Globus pallidus (tissue), 1 donor: ENCODE measurements at regions not wholly inside any gene's neighbourhood (a gene's known extent, or its start where the extent isn't known, plus 50 kb on each side); places are given as distances from the start of the nearest gene placed in this dataset.

Source experiments
- DNase-seq: peaks from one replicate; pipeline ENCODE4 v3.0.0-alpha.2; 2015; ENCODE audit warnings: low spot score

DNA sequence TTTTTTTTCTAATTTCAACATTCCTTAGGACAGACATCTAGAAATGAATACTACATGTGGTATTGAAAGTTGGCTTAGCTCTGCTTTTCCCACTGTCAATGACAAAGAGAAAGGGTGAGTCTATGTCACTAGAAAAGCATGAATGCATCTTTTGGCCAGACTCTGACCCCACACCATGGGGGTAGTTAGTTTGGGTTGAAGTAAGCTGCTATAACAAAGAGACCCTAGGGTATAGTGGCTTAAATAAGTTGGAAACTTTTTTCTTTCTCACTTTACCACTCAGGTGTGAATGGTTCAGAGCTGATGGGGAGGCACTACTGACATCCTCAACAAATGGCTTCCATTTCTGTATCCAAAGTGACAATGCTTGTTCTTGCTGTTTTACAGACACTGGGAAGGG is 161.5 kb downstream of the DLEU7 start:
- no peak for DNase-seq

- DNase-seq, result peak; percentile 86
Measured at GRCh38 chr13:50682966-50683365, 160.5 kb downstream of the DLEU7 start.

GRCh38 chr13:50684366-50684765 is 159.1 kb downstream of the DLEU7 start:
- peak; percentile 80 for DNase-seq

GRCh38 chr13:50685491-50685890 is 158.0 kb downstream of the DLEU7 start:
- DNase-seq, result peak; percentile 95

GRCh38 chr13:50685956-50686355 is 157.5 kb downstream of the DLEU7 start:
- no peak for DNase-seq

DNA sequence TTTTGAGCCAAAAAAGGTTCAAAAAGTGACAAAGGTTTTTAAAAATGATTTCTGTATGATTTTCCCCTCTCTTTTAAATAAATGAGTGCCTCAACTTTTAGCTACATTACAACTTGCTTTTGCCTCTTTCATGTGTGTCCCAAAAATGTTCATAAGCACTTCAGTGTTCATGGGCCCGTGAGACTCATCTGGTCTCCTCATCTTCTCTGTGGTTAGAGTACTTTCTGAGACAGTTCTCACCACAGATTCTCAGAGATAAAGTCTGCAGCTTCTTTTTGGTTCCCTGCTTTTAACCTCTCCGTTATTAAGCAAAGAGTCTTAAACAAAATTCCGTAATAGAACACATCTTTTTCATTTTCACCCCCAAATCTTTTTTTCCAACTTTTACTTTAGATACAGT is 156.9 kb downstream of the DLEU7 start:
- DNase-seq, result no peak

- no peak for DNase-seq
Measured at GRCh38 chr13:50687545-50687944, 155.9 kb downstream of the DLEU7 start.

DNA sequence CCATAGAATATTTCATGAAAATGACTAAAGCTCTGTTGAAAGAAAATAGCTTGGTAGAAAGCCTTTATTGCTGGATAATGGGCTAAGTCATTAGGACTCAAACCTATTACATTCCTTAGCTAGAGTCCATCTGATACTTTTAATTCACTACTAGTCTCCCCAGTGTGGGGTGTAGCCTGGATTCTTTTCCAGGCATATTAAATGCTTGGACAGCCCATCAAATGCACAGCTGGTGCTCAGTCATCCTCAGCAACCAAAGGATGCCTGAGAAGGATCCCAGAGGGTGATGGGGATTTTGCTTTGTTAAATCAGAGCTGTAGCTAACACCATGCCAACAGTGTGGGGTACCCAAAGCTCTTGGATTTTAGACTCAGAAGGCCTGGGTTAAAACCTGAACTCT is 153.5 kb downstream of the DLEU7 start:
- no peak for DNase-seq

- DNase-seq, result no peak
Measured at GRCh38 chr13:50691176-50691680, 152.3 kb downstream of the DLEU7 start.

GRCh38 chr13:50691681-50692263 is 151.7 kb downstream of the DLEU7 start:
- no peak for DNase-seq

DNA sequence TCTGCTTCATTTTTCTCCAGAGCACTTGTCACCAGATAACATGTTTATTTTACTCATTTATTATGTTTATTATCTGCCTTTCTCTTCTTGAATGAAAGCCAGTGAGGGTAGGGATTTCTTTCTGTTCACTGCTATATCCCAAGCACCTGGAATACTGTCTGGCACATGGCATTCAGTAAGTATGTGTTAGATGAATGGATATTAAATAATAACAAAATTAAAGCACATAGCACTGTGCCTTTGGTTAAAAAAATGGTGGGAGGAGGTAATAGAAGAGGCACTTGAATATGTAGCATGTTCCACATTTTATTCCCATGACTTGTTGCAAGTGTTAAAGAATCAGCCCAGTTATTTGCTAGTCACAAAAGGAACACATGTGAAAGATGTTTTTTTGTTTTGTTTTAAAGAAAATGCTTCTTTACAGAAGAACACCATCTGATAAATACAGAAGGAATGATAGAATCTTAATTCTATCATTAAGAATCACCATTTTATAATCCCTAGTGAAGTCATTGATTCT is 151.0 kb downstream of the DLEU7 start:
- DNase-seq, result no peak

DNA sequence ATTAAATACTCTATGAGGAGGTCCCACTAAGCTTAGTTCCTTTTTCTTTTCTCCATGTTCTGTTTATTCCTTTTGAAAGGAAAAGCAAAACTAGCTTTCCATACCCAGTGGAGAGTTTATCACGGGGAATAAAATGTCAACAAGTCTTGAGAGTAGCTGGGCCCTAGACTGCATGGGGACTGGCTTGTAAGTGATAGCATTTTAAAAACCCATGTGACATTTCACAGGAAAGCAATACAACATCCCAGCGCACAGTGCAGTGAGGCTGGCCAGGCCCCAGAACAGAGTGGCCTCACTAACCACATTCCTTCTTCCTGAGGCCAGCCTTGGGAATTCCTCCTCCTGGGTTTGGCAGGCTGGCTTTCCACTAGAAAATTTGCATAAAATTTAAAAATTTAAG is 149.8 kb downstream of the DLEU7 start:
- DNase-seq, result no peak

DNA sequence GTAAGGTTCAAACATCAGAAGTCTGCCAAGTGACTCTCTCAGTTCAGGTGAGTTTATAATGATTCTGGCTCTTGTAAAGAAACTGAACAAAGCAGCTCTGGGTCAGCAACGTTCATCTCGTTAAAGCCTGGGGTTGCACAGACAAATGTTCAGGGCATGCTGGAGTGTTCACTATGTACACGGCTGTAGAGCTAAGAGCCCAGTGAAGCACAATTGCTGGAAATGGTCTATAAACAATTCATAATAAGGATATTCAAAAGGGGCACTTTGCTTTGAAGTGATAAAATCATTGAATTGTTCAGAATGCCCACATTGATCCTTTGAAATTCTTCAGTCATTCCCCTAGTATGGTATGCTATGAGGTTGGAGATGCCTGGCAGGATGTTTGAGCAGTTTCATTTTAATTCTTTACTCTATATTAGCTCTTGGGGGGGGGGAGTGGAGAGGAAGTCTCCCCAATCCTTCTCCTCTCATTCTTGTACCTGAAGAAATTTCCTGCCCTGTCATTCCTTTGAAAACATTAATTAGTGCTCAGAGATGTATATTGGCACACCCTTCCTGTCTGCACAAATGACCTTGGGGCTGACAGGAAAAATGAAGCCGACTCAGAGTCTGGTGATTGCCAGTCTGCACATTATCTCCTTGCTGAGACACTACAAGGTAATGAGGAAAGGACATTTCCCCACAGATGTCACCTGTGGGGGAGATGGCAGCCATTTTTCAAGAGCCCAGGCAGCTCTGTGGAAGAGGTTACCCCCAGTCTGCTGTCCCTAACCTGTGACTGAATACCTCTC is 145.5 kb downstream of the DLEU7 start:
- no peak for DNase-seq

GRCh38 chr13:50699874-50700663 is 143.4 kb downstream of the DLEU7 start:
- DNase-seq, result no peak

- no peak for DNase-seq
Measured at GRCh38 chr13:50700664-50701305, 142.7 kb downstream of the DLEU7 start.

- DNase-seq, result no peak
Measured at GRCh38 chr13:50701469-50701868, 142.0 kb downstream of the DLEU7 start.

- no peak for DNase-seq
Measured at GRCh38 chr13:50706505-50706904, 137.0 kb downstream of the DLEU7 start.

- DNase-seq, result no peak
Measured at GRCh38 chr13:50707628-50708027, 135.9 kb downstream of the DLEU7 start.

GRCh38 chr13:50708461-50708860 is 135.0 kb downstream of the DLEU7 start:
- no peak for DNase-seq

- no peak for DNase-seq
Measured at GRCh38 chr13:50709058-50709457, 134.4 kb downstream of the DLEU7 start.

DNA sequence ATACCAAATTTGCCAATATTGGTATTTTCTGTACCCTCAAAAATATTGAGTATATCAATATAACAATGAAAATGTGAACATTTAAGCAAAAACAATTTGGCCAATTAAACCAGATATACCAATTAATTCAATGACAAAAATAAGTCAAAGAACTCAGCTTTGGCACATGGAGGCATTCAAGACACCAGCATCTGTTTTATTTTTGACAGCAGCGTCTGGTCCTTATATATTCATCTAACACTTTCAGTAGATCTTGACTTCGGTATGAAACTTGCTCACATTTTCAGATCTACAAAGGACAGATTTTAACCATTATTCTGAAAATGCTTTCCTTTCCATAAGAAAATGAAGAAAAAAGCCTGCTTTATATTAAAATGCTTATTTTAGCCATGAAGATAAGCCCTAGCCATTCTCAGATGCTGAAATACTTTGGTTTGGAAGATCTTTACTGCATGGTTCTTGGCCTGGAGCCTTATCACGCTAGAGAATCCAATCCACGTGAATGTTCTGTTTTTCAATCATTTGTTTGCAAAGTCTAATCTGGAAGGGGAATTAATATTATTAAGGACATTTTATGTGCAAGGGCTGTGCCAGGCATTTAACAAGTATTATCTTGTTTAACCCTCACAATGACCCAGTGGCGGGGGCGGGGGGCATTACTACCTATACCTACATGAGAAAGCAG is 132.2 kb downstream of the DLEU7 start:
- no peak for DNase-seq
